ENCODE measurements at regions not wholly inside any gene's neighbourhood (a gene's known extent, or its start where the extent isn't known, plus 50 kb on each side); places are given as distances from the start of the nearest gene placed in this dataset.
"Not testable (repeated sequence)": the region's sequence is repeated elsewhere in the genome, so short reads cannot be mapped to it uniquely, and the experiment has no call there.

DNA sequence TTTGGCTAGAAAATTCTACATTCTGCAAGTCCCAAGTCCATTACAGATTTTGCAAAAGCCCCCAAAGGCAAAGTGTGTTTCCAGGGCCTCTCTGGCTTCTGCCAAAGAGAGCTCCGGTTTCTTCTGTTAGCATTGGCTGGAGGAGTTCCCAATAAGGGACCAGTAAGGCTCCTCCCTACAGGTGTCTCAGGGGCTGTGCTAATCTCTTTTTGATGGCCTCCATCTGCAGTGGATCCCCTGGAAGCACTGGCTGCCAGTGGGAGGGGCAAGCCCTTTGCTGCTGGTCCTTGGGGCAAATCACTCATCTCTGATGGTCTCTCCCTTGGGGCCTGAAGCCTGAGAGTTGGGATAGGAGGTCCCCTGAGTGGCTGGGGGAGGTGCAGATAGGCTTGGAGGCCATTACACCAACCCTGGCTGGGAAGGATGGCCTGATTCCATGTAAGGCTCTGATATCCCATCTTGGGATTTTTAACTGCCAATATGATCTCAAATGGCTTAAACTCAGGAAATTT lies 89.1 kb upstream of the USP24 start:
- no peak for DNase-seq (ENCODE audit: low spot score)

DNA sequence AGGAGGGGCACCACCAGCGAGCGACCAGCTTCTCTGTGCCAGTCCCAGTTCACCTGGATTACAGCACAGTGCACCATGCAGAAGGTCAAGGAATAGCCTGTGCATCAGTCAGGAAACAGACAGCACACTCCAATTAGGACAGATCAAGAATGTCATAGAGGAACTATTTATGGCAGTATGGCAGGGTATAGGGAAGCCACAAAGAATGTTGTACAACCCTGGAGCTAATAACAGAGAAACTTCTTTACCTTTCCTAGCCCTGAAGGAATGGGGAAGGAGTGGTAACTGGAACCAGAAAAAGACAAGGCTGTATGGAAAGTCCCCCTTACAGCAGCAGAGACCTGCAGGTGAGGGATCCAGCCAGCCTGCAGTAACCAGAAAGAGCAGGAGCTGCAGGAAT lies 87.8 kb upstream of the USP24 start:
- no peak for DNase-seq (ENCODE audit: low spot score)

DNA sequence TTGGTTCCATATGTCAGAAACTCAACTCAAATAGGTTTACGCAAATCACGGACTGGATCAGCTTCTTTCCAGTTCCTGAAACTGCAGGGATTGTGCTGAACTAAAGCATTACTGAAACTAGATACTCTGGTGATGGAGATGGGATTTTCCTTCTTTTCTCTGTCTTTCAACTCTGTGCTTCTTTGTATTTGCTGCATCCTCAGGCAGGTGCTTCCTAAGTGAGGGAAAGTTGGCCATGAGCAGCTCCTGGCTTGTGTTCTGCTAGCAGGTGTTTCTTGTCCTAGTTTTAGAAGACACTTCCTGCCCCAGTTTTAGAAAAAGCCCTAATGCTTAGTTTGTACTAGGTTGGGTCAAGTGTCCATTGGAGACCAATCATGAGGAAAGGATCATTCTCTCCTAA lies 86.7 kb upstream of the USP24 start:
- no peak for DNase-seq (ENCODE audit: low spot score)

DNA sequence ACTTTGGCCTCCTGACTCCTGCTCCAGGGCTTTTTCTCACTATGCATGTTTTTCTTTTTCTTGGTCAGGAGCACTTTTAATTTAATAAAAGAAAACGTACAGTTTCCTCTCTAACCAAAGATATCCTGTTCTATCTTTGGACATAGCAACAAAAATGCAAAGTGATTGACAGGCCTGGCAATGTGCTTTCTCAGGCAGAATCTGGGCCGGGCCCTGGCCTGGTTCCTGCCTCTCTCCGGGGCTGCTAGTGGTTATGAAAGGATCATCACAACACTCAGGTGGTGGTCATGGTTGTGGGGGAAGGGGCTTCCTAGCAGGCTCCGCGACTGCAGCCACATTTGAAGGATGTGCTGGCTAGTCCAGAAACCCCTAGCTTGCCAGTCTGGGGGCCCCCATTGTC lies 85.8 kb upstream of the USP24 start:
- DNase-seq (ENCODE audit: low spot score) = no peak

DNA sequence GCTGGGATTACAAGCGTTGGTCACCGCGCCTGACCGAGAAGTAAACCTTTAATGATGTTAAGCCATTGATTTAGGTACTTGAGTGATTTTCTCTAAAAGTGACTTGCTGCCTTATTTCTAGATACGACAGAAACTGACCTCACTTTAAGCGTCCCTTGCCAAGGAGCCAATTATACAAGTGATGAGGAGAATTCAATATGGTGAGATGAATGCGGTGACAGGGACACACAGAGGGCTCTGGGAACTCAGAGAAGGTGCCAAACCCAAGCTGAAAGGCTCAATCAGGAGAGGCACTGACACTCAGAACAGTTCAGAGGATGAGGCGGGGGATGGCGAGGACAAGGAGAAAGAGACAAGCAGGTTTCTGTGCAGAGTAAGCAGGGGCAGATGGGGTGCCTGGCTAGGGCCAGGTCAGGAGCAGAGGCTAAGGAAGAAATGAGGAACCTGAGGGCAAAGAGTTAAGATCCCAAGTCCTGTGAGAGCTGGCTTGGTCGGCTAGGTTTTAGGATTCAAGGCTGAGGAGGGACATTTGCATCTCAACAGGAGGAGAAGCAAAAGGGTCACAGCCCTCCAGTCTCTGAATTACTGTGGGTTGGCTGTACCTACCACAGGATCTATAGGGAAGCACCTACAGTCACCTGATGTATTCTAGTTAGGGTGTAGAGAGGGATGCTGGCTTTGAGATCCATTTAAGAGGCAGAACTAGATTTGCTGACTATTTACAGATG lies 83.2 kb upstream of the USP24 start:
- no peak for DNase-seq (ENCODE audit: low spot score)

DNA sequence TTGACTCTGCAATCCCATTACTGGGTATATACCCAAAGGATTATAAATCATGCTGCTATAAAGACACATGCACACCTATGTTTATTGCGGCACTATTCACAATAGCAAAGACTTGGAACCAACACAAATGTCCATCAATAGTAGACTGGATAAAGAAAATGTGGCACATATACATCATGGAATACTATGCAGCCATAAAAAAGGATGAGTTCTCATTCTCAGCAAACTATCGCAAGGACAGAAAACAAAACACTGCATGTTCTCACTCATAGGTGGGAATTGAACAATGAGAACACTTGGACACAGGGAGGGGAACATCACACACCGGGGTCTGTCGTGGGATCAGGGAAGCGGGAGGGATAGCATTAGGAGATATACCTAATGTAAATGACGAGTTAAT lies 81.1 kb upstream of the USP24 start:
- not testable (repeated sequence) for DNase-seq (ENCODE audit: low spot score)

DNA sequence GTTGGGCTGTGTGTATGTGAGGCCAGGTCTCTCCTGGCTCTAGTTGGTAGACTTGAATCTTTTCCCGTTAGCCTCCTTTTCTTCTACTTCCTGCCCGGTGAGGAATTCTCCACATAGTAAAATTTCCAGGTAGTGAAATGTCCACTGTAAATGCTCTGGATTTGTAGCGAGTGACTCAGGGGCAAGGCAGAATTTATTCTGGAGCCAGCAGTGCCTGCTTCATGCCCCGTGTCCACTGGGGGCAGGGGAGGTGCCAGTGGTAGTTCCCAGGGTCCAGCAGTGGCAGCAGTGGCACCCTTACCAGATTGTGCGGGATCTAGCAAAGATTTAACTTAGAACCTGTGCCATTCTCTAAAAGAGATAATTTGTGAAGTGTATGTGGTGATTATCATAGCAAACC lies 74.5 kb upstream of the USP24 start:
- peak; percentile 25 for DNase-seq (ENCODE audit: low spot score)

DNA sequence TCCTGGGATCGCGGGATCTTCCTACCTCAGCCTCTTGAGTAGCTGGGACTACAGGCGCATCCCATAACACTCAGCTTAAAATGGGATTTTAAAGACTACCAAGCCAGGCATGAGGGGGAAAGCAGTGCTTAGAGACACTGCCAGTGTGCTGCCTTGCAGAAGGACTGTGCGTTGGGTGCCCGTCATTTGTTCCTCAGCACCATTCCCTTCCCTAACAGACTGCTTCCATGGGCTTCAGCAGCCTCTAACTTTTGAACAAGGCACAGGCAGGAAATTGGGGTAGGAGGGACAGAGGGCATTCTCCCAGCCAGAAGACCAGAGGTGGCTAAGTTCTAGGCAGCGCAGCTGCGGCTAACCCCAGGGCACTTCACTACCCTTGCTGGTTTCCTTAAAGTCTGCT lies 73.9 kb upstream of the USP24 start:
- DNase-seq (ENCODE audit: low spot score) = no peak

DNA sequence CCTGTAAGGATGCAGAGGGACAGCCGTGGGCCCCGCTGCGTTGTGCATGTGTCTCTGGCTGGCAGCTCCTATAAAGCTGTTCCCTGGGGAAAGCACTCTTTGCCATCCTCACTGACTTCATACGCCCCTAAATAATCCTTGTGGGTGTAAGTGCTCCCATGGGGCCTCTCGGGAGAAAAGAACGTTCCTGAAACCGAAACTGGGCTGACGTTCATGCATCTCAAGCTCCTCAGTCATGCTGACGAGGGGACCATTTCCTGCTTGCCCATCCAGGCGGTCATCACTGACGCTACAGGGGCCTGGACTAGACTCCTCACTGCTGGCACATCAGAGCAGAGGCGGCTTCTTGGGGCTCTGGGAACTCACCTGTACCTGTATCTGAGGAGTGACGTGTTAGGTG lies 73.1 kb upstream of the USP24 start:
- no peak for DNase-seq (ENCODE audit: low spot score)

DNA sequence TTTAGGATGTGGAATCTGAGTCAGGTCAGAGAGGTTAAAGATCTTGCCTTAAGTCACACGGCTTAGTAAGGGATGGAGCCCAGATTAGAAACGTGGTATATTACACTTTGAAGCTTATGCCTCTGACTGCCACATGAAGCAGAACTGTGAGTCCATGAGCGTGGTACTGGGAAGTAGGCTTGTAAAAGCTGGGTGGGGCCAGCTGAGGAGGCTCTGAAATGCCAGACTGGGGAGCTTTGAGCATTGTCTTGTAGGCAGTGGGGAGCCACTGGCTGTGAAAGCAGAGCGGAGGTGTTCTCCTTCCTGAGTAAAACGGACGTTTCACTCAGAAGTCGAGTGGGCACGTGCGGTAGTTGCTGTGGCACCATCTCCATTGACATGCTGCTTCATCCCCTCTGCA lies 72.6 kb upstream of the USP24 start:
- no peak for DNase-seq (ENCODE audit: low spot score)

DNA sequence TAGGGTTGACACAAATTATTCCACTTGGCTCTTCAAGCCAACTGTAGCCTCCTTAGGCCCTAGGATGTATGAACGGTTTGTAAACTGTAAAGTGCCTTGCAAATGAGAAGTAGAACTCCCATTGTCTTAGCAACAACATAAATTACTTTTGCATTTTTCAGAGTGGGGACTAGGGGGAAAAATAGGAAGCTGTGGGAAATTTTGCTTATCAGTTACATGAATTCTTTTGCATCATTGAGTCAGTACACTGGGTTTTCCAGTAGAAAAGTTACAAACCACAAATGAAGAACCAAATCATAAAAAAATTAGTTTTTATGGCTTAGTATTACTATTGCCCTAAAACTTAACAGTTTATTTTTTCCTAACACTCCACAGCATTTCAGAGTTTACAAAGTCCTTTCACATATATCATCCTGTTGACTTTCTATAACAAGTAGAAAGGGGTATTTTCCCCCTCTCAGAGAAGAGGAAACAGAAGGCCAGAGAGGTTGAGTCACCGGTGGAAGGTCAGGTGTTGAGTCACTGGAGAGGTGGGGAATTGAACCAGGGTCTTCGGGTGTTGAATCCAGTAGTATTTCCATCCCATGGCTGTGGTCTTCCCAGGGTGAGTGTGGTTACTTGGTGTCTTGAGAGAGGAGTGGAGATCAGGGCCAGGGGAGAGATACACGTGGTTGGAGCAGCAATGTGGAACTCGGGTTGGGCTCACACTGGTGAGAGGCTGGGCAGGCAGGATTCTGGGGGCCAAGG lies 71.9 kb upstream of the USP24 start:
- no peak for DNase-seq (ENCODE audit: low spot score)

DNA sequence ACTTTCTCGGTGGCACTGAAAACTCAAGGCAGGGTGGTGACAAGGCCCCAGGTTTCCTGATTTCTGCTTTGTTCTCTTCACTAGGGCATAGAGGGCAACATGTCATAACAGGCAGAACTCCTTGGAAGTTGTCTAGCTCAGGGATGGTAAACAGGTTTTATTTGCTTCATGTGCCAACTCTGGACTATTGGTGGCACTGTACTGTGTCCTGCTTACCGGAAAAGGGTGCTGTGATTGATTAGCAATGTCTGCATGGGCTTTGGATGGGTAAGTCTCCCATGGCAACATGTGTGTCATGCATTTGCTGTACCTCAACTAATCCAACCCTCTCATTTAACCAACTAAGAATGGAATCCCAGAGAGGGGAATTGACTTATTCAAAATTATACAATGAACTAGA lies 70.7 kb upstream of the USP24 start:
- peak; percentile 30 for DNase-seq (ENCODE audit: low spot score)

DNA sequence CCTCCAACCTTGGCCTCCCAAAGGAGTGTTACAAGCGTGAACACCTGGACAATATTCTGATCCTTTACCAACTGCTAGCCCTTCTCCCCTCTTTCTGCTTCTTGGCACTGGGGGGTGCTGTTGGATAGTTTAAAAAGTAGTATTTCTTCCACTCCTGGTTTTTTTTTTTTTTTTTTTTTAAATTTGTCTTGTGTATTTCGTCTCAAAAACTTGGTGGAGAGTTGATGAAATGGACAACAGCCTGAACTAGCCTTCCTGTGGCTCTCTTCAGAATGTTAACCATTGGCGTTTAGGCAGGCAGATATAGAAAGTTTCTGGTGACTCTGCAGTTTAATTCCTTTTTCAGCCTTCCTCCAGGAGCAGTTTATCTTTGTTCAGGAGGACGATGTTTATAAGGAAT lies 69.7 kb upstream of the USP24 start:
- peak; percentile 57 for DNase-seq (ENCODE audit: low spot score)

DNA sequence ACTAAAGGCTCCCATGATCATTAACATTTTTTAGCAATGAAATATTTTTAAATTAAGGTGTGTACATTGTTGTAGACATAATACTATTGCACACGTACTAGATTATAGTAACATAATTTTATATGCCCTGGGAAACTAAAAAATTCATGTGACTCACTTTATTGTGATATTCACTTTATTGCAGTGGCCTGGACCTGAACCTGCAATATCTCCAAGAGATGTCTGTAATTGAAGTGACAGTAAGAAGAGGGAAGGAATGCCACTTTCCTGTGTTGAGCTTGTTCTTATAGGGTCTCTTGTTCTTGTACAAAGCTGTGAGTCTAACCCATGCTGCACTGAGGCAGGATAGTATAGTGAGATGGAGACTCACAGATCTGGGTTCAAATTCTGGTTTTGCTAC lies 66.9 kb upstream of the USP24 start:
- DNase-seq (ENCODE audit: low spot score) = no peak

DNA sequence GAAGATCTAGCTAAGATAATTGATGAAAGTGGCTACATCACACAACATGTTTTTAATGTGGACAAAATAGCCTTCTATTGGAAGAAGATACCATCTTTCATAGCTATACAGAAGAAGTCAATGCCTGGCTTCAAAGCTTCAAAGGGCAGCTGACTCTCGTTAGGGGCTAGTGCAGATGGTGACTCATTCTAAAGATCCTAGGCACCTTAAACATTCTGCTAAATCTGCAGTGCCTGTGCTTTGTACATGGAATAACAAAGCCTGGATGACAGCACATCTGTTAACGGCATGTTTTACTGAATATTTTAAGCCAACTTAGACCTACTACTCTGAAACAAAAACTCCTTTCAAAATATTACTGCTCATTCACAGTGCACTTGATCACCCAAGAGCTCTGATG lies 65.6 kb upstream of the USP24 start:
- no peak for DNase-seq (ENCODE audit: low spot score)

DNA sequence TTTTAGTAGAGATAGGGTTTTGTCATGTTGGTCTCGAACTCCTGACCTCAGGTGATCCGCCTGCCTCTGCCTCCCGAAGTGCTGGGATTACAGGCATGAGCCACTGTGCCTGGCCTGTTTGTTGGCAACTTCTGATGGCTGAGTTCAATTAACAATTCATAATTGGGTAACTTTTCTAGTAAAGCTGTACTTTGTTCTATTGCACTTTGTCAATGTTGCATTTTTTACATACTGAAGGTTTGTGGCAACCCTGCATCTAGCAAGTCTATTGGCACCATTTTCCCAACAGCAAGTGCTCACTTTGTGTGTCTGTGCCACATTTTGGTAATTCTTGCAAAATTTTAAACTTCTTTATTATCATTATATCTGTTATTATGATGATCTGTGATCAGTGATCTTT lies 64.5 kb upstream of the USP24 start:
- DNase-seq (ENCODE audit: low spot score) = no peak

DNA sequence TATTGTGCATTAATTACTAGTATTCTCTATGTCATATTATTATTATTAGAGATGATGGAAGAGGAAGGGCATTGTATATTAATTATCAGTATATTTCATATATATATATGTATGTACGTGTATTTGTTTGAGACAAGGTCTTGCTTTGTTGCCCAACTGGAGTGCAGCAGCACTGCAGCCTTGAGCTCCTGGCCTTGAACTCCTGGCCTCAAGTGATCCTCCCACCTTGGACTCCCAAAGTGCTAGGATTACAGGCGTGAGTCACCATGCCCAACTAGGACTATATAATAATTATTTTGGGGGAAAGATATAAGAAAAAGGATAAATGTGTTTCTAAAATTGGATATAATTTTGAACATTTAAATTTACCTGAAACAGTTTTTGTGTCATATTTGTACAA lies 63.2 kb upstream of the USP24 start:
- DNase-seq (ENCODE audit: low spot score) = no peak

DNA sequence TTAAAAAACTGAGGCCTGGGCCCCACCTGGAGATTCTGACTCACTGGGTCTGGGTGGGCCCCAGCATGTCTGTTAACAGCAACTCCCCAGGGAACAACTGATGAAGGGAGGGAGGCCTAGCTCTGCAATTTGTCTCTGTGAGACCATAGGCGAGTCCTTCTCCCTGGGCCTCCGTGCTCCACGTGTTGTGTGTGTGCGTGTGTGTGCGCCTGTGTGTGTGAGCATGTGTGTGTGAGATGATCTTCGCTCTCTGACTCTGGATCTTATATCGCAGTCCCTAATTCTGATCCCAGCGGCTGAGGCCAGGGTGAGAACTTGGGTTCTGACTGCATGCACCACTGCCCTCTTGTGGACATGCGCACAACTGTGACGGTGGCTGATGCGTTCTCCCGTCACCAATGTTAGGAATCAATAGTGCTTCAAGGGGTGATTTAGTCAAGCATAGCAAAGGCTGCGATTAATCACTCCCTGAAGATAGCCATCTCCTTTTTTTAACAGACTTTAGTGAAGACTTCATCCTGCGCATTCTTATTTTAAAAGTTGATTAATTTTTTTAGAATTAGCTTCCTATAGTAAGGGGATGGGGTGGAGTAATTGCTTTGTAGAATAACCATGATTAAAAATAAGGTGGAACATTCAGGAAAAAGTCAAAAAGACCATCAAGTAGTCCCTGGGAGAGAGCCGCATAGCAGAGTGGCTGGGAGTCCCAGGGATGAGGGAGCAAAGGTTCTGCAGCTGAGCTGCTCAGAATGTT lies 62.4 kb upstream of the USP24 start:
- peak; percentile 75 for DNase-seq (ENCODE audit: low spot score)

DNA sequence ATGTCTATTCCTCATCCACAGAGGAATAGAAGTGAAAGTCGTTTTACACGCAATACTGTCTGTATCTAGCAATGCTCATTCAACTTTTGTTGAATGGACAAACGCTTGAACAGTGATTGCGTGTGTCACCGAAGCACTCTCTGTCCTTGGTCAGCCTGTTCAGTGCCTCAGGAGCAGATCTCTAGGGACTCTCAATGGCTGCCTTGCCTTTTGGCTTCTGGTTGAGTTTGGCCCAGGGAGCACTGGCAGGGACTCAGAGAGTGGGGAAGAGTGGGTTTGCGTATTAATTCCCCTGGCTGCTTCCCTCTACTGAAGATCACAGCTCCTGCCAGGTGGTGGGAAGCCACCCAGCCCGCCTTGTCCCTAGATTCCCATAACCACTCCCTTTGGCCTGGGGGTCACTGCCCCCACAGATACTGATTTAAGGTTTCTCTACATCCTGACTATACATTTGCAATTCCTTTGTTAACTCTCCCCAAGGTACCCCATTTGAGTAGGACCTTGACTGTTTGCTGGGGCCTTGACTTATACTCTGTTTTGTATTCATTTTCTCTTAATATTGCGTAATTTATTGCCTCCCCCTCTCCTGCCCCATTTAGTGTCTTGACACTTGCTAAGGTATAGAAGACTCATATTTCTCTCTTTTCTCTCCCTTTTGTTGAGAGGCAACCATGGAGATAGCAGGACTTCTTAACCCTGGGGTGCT lies 61.7 kb upstream of the USP24 start:
- no peak for DNase-seq (ENCODE audit: low spot score)

DNA sequence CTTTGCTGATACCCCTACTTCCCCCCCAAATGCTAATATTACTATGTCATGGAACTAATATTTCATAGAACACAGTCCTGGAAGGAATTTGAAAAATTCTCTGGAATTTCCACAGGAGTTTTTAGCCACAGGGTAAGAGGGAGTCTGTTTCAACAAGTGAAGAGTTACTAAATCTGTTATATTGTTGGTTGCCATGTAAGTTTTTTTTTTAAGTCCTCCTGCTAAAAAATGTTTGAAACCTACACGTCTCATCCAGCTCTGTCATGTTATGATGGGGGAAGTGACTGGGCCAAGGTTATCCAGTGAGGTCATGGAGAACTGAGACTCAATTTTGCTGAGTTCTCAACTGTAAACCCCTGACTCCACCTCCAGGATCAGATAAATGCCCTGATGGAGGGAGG lies 60.8 kb upstream of the USP24 start:
- peak; percentile 5 for DNase-seq (ENCODE audit: low spot score)

DNA sequence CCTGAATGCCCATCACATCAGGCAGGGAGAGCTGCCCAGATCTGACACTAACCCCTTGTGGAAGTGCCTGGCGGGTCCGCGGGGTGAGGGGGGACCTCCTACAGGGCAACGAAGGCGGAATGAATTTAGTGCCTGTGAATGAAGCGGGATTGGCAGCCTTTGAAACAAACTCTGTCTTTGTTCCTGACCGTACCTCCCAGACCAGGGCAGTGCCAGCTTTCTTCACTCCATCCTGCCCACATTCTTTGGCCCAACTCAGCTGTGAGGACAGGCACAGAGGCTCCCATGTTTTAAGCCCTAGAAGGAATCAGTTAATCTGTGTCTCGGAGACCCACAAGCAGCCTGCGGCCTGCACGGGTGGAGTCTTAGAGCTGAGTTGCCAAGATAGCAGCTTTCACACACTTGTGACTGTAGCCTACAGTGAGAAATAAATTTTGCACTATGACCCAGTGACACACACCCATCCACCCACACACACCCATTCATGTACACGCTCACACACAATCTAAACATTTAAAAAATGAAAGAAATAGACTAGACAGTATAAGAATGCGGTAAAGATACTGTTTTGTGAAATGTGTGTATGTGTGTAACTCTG lies 60.1 kb upstream of the USP24 start:
- DNase-seq (ENCODE audit: low spot score) = no peak

DNA sequence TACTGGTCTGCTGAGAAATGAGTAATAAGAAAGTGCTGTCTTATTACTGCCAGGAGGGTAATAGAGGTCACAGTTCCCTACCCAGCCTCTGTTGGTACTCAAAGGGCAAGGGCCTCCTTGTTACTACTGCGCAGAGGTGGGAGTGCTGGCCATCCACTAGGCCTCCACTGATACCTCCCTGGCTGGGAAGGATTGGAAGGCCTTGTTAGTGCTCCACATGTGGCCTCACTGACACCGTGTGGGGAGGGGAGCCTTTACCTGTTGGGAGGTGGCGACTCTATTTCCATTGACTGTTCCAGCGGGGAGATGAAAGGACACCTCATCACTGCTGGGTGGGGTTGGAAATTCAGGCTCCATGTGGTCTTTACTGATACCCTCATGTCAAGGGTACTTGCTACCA lies 57.8 kb upstream of the USP24 start:
- no peak for DNase-seq (ENCODE audit: low spot score)
